Upper lobe of left lung (tissue), 4 donors: ENCODE measurements at regions not wholly inside any gene's neighbourhood (a gene's known extent, or its start where the extent isn't known, plus 50 kb on each side); places are given as distances from the start of the nearest gene placed in this dataset.

Experiments
- EP300 ChIP-seq, 4 donors: sonication (generic); formaldehyde crosslinking; IDR thresholded peaks; one replicate each; pipeline ENCODE4 v1.5.1; 2017; ENCODE audit warnings: antibody characterized with exemption in 4 of 4, control low read depth in 2 of 4
- POLR2A ChIP-seq, 4 donors: fragments of 450-650 bp; IDR thresholded peaks; one replicate each; pipeline ENCODE4 v1.5.1; 2016 to 2017; ENCODE audit warnings: antibody characterized with exemption in 4 of 4, mild to moderate bottlenecking in 2 of 4
- TF ChIP-seq, protein P1 (sequence below), 6 experiments: fragments of 450-650 bp in 4 of 6; fragments of 200-600 bp in 2 of 6; sonication (generic) in 2 of 6; IDR thresholded peaks; one replicate each; pipeline ENCODE4 v1.5.1; 2016 to 2019; ENCODE audit warnings: antibody characterized with exemption in 6 of 6

GRCh38 chr13:48879854-48880253 is 95.9 kb upstream of the FNDC3A start:
- TF ChIP-seq, protein P1, sequence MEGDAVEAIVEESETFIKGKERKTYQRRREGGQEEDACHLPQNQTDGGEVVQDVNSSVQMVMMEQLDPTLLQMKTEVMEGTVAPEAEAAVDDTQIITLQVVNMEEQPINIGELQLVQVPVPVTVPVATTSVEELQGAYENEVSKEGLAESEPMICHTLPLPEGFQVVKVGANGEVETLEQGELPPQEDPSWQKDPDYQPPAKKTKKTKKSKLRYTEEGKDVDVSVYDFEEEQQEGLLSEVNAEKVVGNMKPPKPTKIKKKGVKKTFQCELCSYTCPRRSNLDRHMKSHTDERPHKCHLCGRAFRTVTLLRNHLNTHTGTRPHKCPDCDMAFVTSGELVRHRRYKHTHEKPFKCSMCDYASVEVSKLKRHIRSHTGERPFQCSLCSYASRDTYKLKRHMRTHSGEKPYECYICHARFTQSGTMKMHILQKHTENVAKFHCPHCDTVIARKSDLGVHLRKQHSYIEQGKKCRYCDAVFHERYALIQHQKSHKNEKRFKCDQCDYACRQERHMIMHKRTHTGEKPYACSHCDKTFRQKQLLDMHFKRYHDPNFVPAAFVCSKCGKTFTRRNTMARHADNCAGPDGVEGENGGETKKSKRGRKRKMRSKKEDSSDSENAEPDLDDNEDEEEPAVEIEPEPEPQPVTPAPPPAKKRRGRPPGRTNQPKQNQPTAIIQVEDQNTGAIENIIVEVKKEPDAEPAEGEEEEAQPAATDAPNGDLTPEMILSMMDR (IDR thresholded peaks at IDR 0.05): no peak
- TF ChIP-seq EP300 (IDR thresholded peaks at IDR 0.05) (no peak), POLR2A (IDR thresholded peaks at IDR 0.05) (no peak)
